Astrocyte (in vitro differentiated cells and primary cell): ENCODE measurements at regions not wholly inside any gene's neighbourhood (a gene's known extent, or its start where the extent isn't known, plus 50 kb on each side); places are given as distances from the start of the nearest gene placed in this dataset.

ENCODE experiments used
- EZH2 ChIP-seq: IDR thresholded peaks from 2 replicates; pipeline ENCODE4 v1.6.1; 2012; ENCODE audit warnings: mild to moderate bottlenecking, low read length, inconsistent platforms; ENCODE audit not compliant: insufficient read depth
- TF ChIP-seq, protein P1 (sequence below): IDR thresholded peaks from 2 replicates; pipeline ENCODE4 v1.5.1; 2011; ENCODE audit warnings: low read depth, mild to moderate bottlenecking, inconsistent platforms, low read length, moderate library complexity; ENCODE audit not compliant: insufficient read depth

DNA sequence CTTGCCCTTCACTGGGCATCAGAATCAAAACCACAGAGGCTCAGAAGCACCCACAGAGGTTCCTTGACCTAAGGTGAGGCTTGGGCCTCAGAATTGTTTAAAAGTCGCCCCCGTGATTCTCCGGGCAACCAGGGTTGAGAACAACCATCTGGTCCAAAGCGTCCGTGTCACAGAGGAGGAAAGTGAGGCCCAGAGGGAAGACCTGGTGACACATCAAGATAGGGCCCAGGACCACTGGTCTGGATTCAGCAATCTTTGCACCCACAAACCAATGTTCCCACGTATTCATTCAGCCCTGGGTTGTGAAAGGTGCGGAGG is 272.6 kb downstream of the UACA start:
- TF ChIP-seq, protein P1, sequence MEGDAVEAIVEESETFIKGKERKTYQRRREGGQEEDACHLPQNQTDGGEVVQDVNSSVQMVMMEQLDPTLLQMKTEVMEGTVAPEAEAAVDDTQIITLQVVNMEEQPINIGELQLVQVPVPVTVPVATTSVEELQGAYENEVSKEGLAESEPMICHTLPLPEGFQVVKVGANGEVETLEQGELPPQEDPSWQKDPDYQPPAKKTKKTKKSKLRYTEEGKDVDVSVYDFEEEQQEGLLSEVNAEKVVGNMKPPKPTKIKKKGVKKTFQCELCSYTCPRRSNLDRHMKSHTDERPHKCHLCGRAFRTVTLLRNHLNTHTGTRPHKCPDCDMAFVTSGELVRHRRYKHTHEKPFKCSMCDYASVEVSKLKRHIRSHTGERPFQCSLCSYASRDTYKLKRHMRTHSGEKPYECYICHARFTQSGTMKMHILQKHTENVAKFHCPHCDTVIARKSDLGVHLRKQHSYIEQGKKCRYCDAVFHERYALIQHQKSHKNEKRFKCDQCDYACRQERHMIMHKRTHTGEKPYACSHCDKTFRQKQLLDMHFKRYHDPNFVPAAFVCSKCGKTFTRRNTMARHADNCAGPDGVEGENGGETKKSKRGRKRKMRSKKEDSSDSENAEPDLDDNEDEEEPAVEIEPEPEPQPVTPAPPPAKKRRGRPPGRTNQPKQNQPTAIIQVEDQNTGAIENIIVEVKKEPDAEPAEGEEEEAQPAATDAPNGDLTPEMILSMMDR = no peak
- TF ChIP-seq EZH2 = no peak
